Neural progenitor cell (in vitro differentiated cells): ENCODE measurements at regions not wholly inside any gene's neighbourhood (a gene's known extent, or its start where the extent isn't known, plus 50 kb on each side); places are given as distances from the start of the nearest gene placed in this dataset.

Source experiments
- DNase-seq: peaks from one replicate; pipeline ENCODE4 v3.0.0-alpha.2; 2016; ENCODE audit warnings: low spot score
- H2AFZ ChIP-seq: fragments of 200-600 bp; sonication (generic); replicated peaks from 2 replicates; pipeline ENCODE4 v1.6.1; 2016; ENCODE audit warnings: antibody characterized with exemption
- H3F3A ChIP-seq: fragments of 200-600 bp; sonication (generic); 2 replicates; pipeline ENCODE4 v1.6.1; 2016; ENCODE audit warnings: antibody characterized with exemption, low read depth
- H3K27ac ChIP-seq: fragments of 200-600 bp; sonication (generic); 2 replicates; pipeline ENCODE4 v1.5.1; 2016; ENCODE audit warnings: mild to moderate bottlenecking
- H3K27me3 ChIP-seq: fragments of 200-600 bp; sonication (generic); 2 replicates; pipeline ENCODE4 v1.6.1; 2016; ENCODE audit warnings: mild to moderate bottlenecking, moderate library complexity
- H3K36me3 ChIP-seq: fragments of 200-600 bp; sonication (generic); 2 replicates; pipeline ENCODE4 v1.5.1; 2016
- H3K4me1 ChIP-seq: fragments of 200-600 bp; sonication (generic); 2 replicates; pipeline ENCODE4 v1.6.1; 2016; ENCODE audit warnings: mixed run types
- H3K4me2 ChIP-seq: fragments of 200-600 bp; sonication (generic); 2 replicates; pipeline ENCODE4 v1.6.1; 2016
- H3K4me3 ChIP-seq: fragments of 200-600 bp; sonication (generic); 2 replicates; pipeline ENCODE4 v1.5.1; 2016
- H3K79me2 ChIP-seq: fragments of 200-600 bp; sonication (generic); 2 replicates; pipeline ENCODE4 v1.6.1; 2016; ENCODE audit warnings: low read depth
- H3K9ac ChIP-seq: fragments of 200-600 bp; sonication (generic); 2 replicates; pipeline ENCODE4 v1.6.1; 2016
- H3K9me3 ChIP-seq: fragments of 200-600 bp; sonication (generic); 2 replicates; pipeline ENCODE4 v1.5.1; 2016; ENCODE audit warnings: low read depth
- H4K20me1 ChIP-seq: fragments of 200-600 bp; sonication (generic); 2 replicates; pipeline ENCODE4 v1.6.1; 2016; ENCODE audit warnings: low read depth
- H3K27ac Mint-ChIP-seq: 3 replicates; pipeline ENCODE4 v1.8.0; 2021; ENCODE audit warnings: mixed read lengths
- H3K27me3 Mint-ChIP-seq: 2 replicates; pipeline ENCODE4 v1.8.0; 2022; ENCODE audit warnings: low read depth, mild to moderate bottlenecking, inconsistent platforms, moderate library complexity, mixed read lengths; ENCODE audit not compliant: insufficient read depth
- H3K36me3 Mint-ChIP-seq: 3 replicates; pipeline ENCODE4 v1.8.0; 2021; ENCODE audit warnings: mixed read lengths
- H3K4me1 Mint-ChIP-seq: 3 replicates; pipeline ENCODE4 v1.8.0; 2021; ENCODE audit warnings: mixed read lengths
- H3K4me3 Mint-ChIP-seq: 3 replicates; pipeline ENCODE4 v1.8.0; 2021; ENCODE audit warnings: mild to moderate bottlenecking, moderate library complexity, mixed read lengths
- H3K9me3 Mint-ChIP-seq: 3 replicates; pipeline ENCODE4 v1.8.0; 2020; ENCODE audit warnings: mixed read lengths
- EZH2 ChIP-seq: fragments of 200-600 bp; sonication (generic); IDR thresholded peaks from 2 replicates; pipeline ENCODE4 v1.6.1; 2017; ENCODE audit warnings: antibody characterized with exemption, mild to moderate bottlenecking, moderate library complexity
- EZH2phosphoT487 ChIP-seq: fragments of 200-600 bp; sonication (generic); IDR thresholded peaks from 2 replicates; pipeline ENCODE4 v1.6.1; 2017; ENCODE audit warnings: antibody characterized with exemption
- TF ChIP-seq, protein P1 (sequence below): fragments of 200-600 bp; sonication (generic); IDR thresholded peaks from 2 replicates; pipeline ENCODE4 v1.5.1; 2017; ENCODE audit warnings: antibody characterized with exemption, mild to moderate bottlenecking

DNA sequence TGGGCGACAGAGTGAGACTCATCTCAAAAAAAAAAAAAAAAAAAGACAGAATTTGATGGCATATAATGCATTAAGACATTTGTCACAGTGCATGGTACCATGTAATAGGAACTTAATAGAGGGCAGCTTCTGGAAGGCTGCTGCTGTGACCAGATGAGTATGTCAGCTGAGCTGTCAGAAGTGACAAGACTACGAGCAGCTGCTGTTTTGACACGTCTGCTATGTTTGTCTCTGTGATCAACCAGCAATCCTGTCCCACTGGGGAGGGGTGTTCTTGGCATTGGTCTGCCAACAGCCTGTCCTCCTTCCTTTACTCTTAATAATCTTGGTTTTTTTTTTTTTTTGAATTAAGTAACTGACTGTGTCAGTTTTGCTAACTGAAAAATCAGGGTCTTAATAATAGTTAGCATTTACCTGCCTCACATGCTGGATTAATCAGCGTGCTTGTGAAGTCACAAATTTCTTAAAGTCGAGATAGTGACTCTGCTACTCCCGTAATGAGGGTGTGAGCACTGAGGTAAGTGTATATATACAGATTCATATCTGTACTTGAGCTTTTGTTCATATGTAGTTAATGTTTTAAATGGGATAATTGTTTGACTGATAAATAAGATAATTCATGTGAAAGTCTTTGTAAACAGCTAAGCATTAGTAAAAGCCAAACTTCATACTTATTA lies 152.4 kb downstream of the BMP2 start:
- H3K27ac ChIP-seq: no peak overlapping the region
- no peak overlapping the region for H3K9ac ChIP-seq
- no peaks in the 10 kb centered on the region for H3K79me2 ChIP-seq
- Mint-ChIP-seq H3K36me3 (no peaks in the 10 kb centered on the region), H3K4me3 (no peak overlapping the region), H3K27ac (no peak overlapping the region), H3K4me1 (no peaks in the 10 kb centered on the region), H3K9me3 (no peaks in the 10 kb centered on the region), H3K27me3 (no peaks in the 10 kb centered on the region)
- no peak overlapping the region for H3K4me3 ChIP-seq
- H3K4me2 ChIP-seq: no peak overlapping the region
- no peak overlapping the region for H2AFZ ChIP-seq
- H4K20me1 ChIP-seq: no peaks in the 10 kb centered on the region
- H3K9me3 ChIP-seq: no peaks in the 10 kb centered on the region
- DNase-seq: no peak
- H3F3A ChIP-seq: no peaks in the 10 kb centered on the region
- TF ChIP-seq EZH2 (no peak), EZH2phosphoT487 (no peak)
- TF ChIP-seq, protein P1, sequence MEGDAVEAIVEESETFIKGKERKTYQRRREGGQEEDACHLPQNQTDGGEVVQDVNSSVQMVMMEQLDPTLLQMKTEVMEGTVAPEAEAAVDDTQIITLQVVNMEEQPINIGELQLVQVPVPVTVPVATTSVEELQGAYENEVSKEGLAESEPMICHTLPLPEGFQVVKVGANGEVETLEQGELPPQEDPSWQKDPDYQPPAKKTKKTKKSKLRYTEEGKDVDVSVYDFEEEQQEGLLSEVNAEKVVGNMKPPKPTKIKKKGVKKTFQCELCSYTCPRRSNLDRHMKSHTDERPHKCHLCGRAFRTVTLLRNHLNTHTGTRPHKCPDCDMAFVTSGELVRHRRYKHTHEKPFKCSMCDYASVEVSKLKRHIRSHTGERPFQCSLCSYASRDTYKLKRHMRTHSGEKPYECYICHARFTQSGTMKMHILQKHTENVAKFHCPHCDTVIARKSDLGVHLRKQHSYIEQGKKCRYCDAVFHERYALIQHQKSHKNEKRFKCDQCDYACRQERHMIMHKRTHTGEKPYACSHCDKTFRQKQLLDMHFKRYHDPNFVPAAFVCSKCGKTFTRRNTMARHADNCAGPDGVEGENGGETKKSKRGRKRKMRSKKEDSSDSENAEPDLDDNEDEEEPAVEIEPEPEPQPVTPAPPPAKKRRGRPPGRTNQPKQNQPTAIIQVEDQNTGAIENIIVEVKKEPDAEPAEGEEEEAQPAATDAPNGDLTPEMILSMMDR: no peak
- no peaks in the 10 kb centered on the region for H3K27me3 ChIP-seq
- peaks cover 5% of the 10 kb centered on the region for H3K4me1 ChIP-seq
- no peaks in the 10 kb centered on the region for H3K36me3 ChIP-seq

DNA sequence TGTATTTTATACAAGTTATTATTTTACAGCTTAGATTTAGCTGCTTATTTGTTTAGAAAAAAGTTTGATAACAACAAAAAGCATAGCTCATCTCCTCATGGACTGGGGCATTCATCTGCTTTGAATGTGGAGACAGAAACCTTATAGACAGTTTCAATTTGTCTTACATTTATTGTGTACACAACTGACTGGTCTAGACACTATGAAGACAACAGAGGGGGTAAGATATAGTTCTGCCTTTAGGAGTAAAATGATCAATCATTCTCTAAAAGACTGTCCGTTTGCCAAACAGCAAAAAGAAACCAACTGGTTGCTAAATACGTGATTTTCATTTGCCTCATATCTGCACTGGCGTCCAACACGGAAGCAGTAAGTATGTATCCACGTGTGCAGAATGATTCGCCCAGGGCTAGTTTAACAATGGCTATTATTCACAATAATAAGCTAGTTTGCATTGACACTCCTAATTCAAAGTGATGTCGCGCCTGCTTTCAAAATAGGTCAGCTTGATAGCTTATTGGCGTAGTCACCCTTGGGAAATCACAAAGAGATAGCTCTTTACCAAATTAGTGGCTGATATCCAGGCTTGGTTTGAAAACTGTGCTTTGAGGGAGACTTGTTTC lies 153.6 kb downstream of the BMP2 start:
- Histone ChIP-seq H3K9me3 (no peaks in the 10 kb centered on the region), H3F3A (no peaks in the 10 kb centered on the region), H3K4me2 (no peak overlapping the region), H3K79me2 (no peaks in the 10 kb centered on the region), H4K20me1 (no peaks in the 10 kb centered on the region), H3K27ac (no peak overlapping the region), H3K9ac (no peak overlapping the region), H3K4me3 (no peak overlapping the region), H3K27me3 (no peaks in the 10 kb centered on the region), H2AFZ (peak overlapping the region; percentile 80), H3K4me1 (no peaks in the 10 kb centered on the region), H3K36me3 (no peaks in the 10 kb centered on the region)
- Mint-ChIP-seq H3K4me3 (no peak overlapping the region), H3K36me3 (no peaks in the 10 kb centered on the region), H3K27ac (no peak overlapping the region), H3K27me3 (no peaks in the 10 kb centered on the region), H3K9me3 (no peaks in the 10 kb centered on the region), H3K4me1 (no peaks in the 10 kb centered on the region)
- no peak for DNase-seq
- TF ChIP-seq EZH2: no peak
- TF ChIP-seq EZH2phosphoT487: no peak
- TF ChIP-seq, protein P1: no peak

DNA sequence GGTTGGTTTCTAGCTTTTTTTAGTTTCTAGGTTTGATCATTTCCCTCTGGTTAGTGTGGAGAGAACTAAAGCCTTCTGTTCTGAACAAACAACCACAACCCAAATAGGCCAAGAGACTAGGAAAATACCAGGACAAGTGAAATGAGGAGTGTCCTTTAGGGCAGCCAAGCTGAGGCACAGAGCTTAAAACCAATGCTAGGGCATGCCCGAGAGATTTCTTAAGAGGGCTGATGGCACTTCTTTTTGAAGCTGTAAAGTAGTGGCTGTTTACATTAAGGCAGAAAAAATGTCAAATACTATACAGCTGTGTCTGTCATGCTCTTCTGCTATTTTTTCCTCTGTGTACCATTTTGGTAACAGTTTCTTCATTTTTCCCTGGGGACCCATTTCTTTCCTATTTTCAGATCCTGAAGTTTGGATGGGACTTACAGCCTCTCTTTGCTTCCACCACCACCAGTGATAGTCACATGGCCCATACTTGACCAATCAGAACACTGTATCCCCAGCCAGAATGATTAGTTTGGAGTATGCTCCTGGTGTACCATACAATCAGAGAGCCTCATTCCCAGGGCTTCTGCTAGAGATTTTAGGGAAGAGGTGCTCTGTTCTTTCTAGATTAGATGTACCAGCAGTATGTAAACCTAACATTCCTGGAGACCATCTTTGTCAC lies 154.4 kb downstream of the BMP2 start:
- Histone ChIP-seq H3K4me3 (no peak overlapping the region), H3F3A (no peaks in the 10 kb centered on the region), H3K4me2 (no peak overlapping the region), H3K79me2 (no peaks in the 10 kb centered on the region), H3K27me3 (no peaks in the 10 kb centered on the region), H3K9ac (no peak overlapping the region), H3K36me3 (no peaks in the 10 kb centered on the region), H3K27ac (no peak overlapping the region), H4K20me1 (no peaks in the 10 kb centered on the region), H2AFZ (peak overlapping the region; percentile 80), H3K4me1 (no peaks in the 10 kb centered on the region), H3K9me3 (no peaks in the 10 kb centered on the region)
- Mint-ChIP-seq H3K27me3 (no peaks in the 10 kb centered on the region), H3K27ac (peak overlapping the region; percentile 12), H3K9me3 (peaks cover 3% of the 10 kb centered on the region), H3K4me3 (no peak overlapping the region), H3K36me3 (no peaks in the 10 kb centered on the region), H3K4me1 (no peaks in the 10 kb centered on the region)
- TF ChIP-seq EZH2phosphoT487 (no peak), EZH2 (no peak)
- TF ChIP-seq, protein P1: no peak
- DNase-seq: no peak
